HepG2 (cell line): ENCODE measurements at regions not wholly inside any gene's neighbourhood (a gene's known extent, or its start where the extent isn't known, plus 50 kb on each side); places are given as distances from the start of the nearest gene placed in this dataset.

Source experiments
- ATAC-seq: fragments of 200-7000 bp; cut with Tn5 transposase; 3 replicates; pipeline ENCODE4 v1.9.1; 2020; ENCODE audit warnings: mild to moderate bottlenecking, moderate library complexity
- BruUV-seq: library from RNA; stranded (reverse); fragments of 400-500 nt; replicated peaks from 2 replicates; lab custom pipeline; 2021; lab: Mats Ljungman, UMichigan
- CTCF ChIA-PET: fragments of 300-600 bp; formaldehyde crosslinking; extraction: SDS; loops from one replicate; lab custom pipeline; 2021; ENCODE audit warnings: low total read pairs, inconsistent platforms, low intra/inter-chr PET ratio; lab: Yijun Ruan, JAX
- POLR2A ChIA-PET: fragments of 350-600 bp; sonication (Branson Sonifier 250); formaldehyde crosslinking; loops from one replicate; lab custom pipeline; 2020; ENCODE audit warnings: antibody characterized with exemption, inconsistent platforms; lab: Yijun Ruan, JAX
- DNase-seq: peaks from one replicate; pipeline ENCODE4 v3.0.0-alpha.2; 2015; ENCODE audit warnings: low spot score
- FAIRE-seq: peaks from 3 replicates; lab custom pipeline; 2011; peaks lifted over from hg19 to GRCh38; lab: Jason Lieb, UNC
- H2AFZ ChIP-seq: one replicate; pipeline ENCODE4 v1.6.1; 2011; ENCODE audit warnings: low read length, inconsistent platforms
- H3K27ac ChIP-seq: fragments of 300-600 bp; 3 replicates; pipeline ENCODE4 v1.8.0; 2011; ENCODE audit warnings: mixed run types, mild to moderate bottlenecking, mixed read lengths, low read length, inconsistent platforms; ENCODE audit not compliant: insufficient read depth; ENCODE audit errors: extremely low read length
- H3K27me3 ChIP-seq, 2 experiments: fragments of 200-600 bp in 1 of 2; 2 replicates in 1 of 2; 3 replicates in 1 of 2; pipeline versions ENCODE4 v1.6.0 to v1.8.0; 2011; ENCODE audit warnings: low read length in 2 of 2, mild to moderate bottlenecking in 2 of 2, moderate library complexity in 2 of 2, inconsistent platforms in 1 of 2; ENCODE audit not compliant: insufficient read depth in 2 of 2, control insufficient read depth in 1 of 2
- H3K36me3 ChIP-seq, 2 experiments: fragments of 200-600 bp in 1 of 2; replicated peaks in 1 of 2; 2 replicates in 1 of 2; 3 replicates in 1 of 2; pipeline versions ENCODE4 v1.5.1 to v1.8.0; 2011; ENCODE audit warnings: low read length in 2 of 2, inconsistent platforms in 1 of 2; ENCODE audit not compliant: insufficient read depth in 2 of 2, control insufficient read depth in 1 of 2
- H3K4me1 ChIP-seq: 2 replicates; pipeline ENCODE4 v1.5.1; 2012; ENCODE audit warnings: low read length, inconsistent platforms; ENCODE audit not compliant: insufficient read depth
- H3K4me2 ChIP-seq: 2 replicates; pipeline ENCODE4 v1.6.0; 2011; ENCODE audit warnings: low read depth, low read length, inconsistent platforms
- H3K4me3 ChIP-seq, 3 experiments: fragments of 200-600 bp in 1 of 3; sonication (generic), shearing (Covaris generic) in 1 of 3; replicated peaks in 1 of 3; 2 replicates each; pipeline ENCODE4 v1.5.1; 2011 to 2016; ENCODE audit warnings: low read length in 3 of 3, inconsistent platforms in 2 of 3, low read depth in 2 of 3, mild to moderate bottlenecking in 2 of 3, control low read depth in 1 of 3, mixed read lengths in 1 of 3; ENCODE audit not compliant: insufficient read depth in 1 of 3
- H3K79me2 ChIP-seq: one replicate; pipeline ENCODE4 v1.6.1; 2011; ENCODE audit warnings: low read length, inconsistent platforms; ENCODE audit not compliant: insufficient read depth
- H3K9ac ChIP-seq: 2 replicates; pipeline ENCODE4 v1.6.0; 2011; ENCODE audit warnings: mild to moderate bottlenecking, low read depth, low read length, inconsistent platforms; ENCODE audit not compliant: insufficient read depth
- H3K9me3 ChIP-seq: 2 replicates; pipeline ENCODE4 v1.5.1; 2012; ENCODE audit warnings: mild to moderate bottlenecking, low read length
- H4K20me1 ChIP-seq: 2 replicates; pipeline ENCODE4 v1.6.0; 2011; ENCODE audit warnings: inconsistent platforms, mild to moderate bottlenecking, low read length, moderate library complexity; ENCODE audit not compliant: insufficient read depth
- IRX3 ChIP-seq: sonication (generic); formaldehyde crosslinking; IDR thresholded peaks from 2 replicates; pipeline ENCODE4 v1.8.1; 2023; ENCODE audit warnings: mild to moderate bottlenecking, low read depth, missing genetic modification reagents, borderline replicate concordance
- KLF15 ChIP-seq: sonication (generic); formaldehyde crosslinking; IDR thresholded peaks from 2 replicates; pipeline ENCODE4 v1.8.1; 2023; ENCODE audit warnings: borderline replicate concordance, mild to moderate bottlenecking, inconsistent platforms, missing genetic modification reagents, mixed read lengths
- MXD3 ChIP-seq: IDR thresholded peaks from 2 replicates; pipeline ENCODE4 v1.6.1; 2016; ENCODE audit warnings: mild to moderate bottlenecking, missing biosample characterization, missing genetic modification reagents
- NCOA1 ChIP-seq: sonication (generic); formaldehyde crosslinking; IDR thresholded peaks from 2 replicates; pipeline ENCODE4 v1.9.0; 2021; ENCODE audit warnings: missing genetic modification reagents
- PHB2 ChIP-seq: fragments of 450-650 bp; IDR thresholded peaks from 2 replicates; pipeline ENCODE4 v1.6.1; 2018; ENCODE audit not compliant: partially characterized antibody
- PRDM15 ChIP-seq: sonication (generic); formaldehyde crosslinking; IDR thresholded peaks from 2 replicates; pipeline ENCODE4 v1.4.0; 2020; ENCODE audit warnings: missing genetic modification reagents
- ZBTB42 ChIP-seq: sonication (generic); formaldehyde crosslinking; IDR thresholded peaks from 2 replicates; pipeline ENCODE4 v1.5.0; 2020; ENCODE audit warnings: mild to moderate bottlenecking, missing genetic modification reagents
- ZSCAN5A ChIP-seq: sonication (generic); formaldehyde crosslinking; IDR thresholded peaks from 2 replicates; pipeline ENCODE4 v1.8.0; 2022; ENCODE audit warnings: mild to moderate bottlenecking, missing genetic modification reagents, borderline replicate concordance
- WGBS: methylation state at CpG from one replicate; pipeline ENCODE4 v1.1.6; 2017; ENCODE audit warnings: low lambda C conversion rate; 5-methylcytosine and 5-hydroxymethylcytosine counted together
- in situ Hi-C: cut with HindIII; loops from 2 replicates; pipeline ENCODE4 v1.10.0; 2017; ENCODE audit warnings: low pct_unique_long_range_greater_than_20kb; ENCODE audit not compliant: extremely low pct_ligation_motif_present
- intact Hi-C: fragments of 100-400 bp; cut with micrococcal nuclease; formaldehyde crosslinking; loops from one replicate; pipeline ENCODE4 v1.10.0; 2022; ENCODE audit not compliant: unreplicated experiment

- DNase-seq (no peak), FAIRE-seq (no peak), ATAC-seq (no peak)
- TF ChIP-seq ZSCAN5A (no peak), PHB2 (no peak), NCOA1 (CRISPR knock-in tag) (no peak), MXD3 (CRISPR knock-in tag) (no peak), PRDM15 (no peak), IRX3 (CRISPR knock-in tag) (no peak), ZBTB42 (CRISPR knock-in tag) (no peak), KLF15 (no peak)
- H3K9ac ChIP-seq: no peak overlapping the region
- no peaks in the 10 kb centered on the region for H3K27me3 ChIP-seq
- no peaks in the 10 kb centered on the region for H3K9me3 ChIP-seq
- WGBS: 29% methylated on average over 3 of the region's 3 CpGs
- no peaks in the 10 kb centered on the region for H3K79me2 ChIP-seq
- ChIA-PET CTCF (no interaction called here), POLR2A (no interaction called here)
- no peaks in the 10 kb centered on the region for H3K36me3 ChIP-seq
- in situ Hi-C loops: no loop called here
- intact Hi-C loops: no loop called here
- no peak overlapping the region for H2AFZ ChIP-seq
- no peaks in the 10 kb centered on the region for H3K4me1 ChIP-seq
- H3K4me3 ChIP-seq: no peak overlapping the region
- no peak overlapping the region for H3K27ac ChIP-seq
- H4K20me1 ChIP-seq: no peaks in the 10 kb centered on the region
- BruUV-seq: no TSS peak
- no peak overlapping the region for H3K4me2 ChIP-seq
Measured at GRCh38 chr3:105199217-105199616, 167.5 kb upstream of the ALCAM start.
